ENCODE measurements at regions not wholly inside any gene's neighbourhood (a gene's known extent, or its start where the extent isn't known, plus 50 kb on each side); places are given as distances from the start of the nearest gene placed in this dataset.
"Not testable (repeated sequence)": the region's sequence is repeated elsewhere in the genome, so short reads cannot be mapped to it uniquely, and the experiment has no call there.

GRCh38 chr5:1583081-1583875 is 59.5 kb upstream of the LPCAT1 start:
- POLR2A ChIA-PET; CTCF ChIA-PET; H3K27ac ChIP-seq (ENCODE audit: low read length); H3K4me3 ChIP-seq (ENCODE audit: low read depth in 2 of 2, low read length in 2 of 2); ATAC-seq; H3K4me1 ChIP-seq (ENCODE audit: control insufficient read depth, insufficient read depth, low read length); DNase-seq (ENCODE audit: low read depth, low spot score); H3K36me3 ChIP-seq (ENCODE audit: control insufficient read depth, insufficient read depth, low read length); intact Hi-C loops (cut with micrococcal nuclease; ENCODE audit: unreplicated experiment); H3K27me3 ChIP-seq (ENCODE audit: control insufficient read depth, insufficient read depth, low read length); H3K9me3 ChIP-seq (ENCODE audit: control insufficient read depth, insufficient read depth, low read depth, low read length); in situ Hi-C loops (cut with HindIII; ENCODE audit: low pct_unique_long_range_greater_than_20kb, low sequenced_read_pairs): not testable (repeated sequence)
- TSS peak; percentile 14 for BruUV-seq (replicated peaks)

- BruUV-seq (replicated peaks); DNase-seq (ENCODE audit: low read depth, low spot score); H3K27me3 ChIP-seq (ENCODE audit: control insufficient read depth, insufficient read depth, low read length); H3K9me3 ChIP-seq (ENCODE audit: control insufficient read depth, insufficient read depth, low read depth, low read length); ATAC-seq; in situ Hi-C loops (cut with HindIII; ENCODE audit: low pct_unique_long_range_greater_than_20kb, low sequenced_read_pairs); intact Hi-C loops (cut with micrococcal nuclease; ENCODE audit: unreplicated experiment); H3K4me3 ChIP-seq (ENCODE audit: low read depth in 2 of 2, low read length in 2 of 2); H3K27ac ChIP-seq (ENCODE audit: low read length); CTCF ChIA-PET; H3K36me3 ChIP-seq (ENCODE audit: control insufficient read depth, insufficient read depth, low read length); POLR2A ChIA-PET; H3K4me1 ChIP-seq (ENCODE audit: control insufficient read depth, insufficient read depth, low read length): not testable (repeated sequence)
Observed at GRCh38 chr5:1579389-1579788, 55.6 kb upstream of the LPCAT1 start.

- H3K4me1 ChIP-seq (ENCODE audit: control insufficient read depth, insufficient read depth, low read length); H3K36me3 ChIP-seq (ENCODE audit: control insufficient read depth, insufficient read depth, low read length); in situ Hi-C loops (cut with HindIII; ENCODE audit: low pct_unique_long_range_greater_than_20kb, low sequenced_read_pairs); H3K27ac ChIP-seq (ENCODE audit: low read length); H3K27me3 ChIP-seq (ENCODE audit: control insufficient read depth, insufficient read depth, low read length); ATAC-seq; BruUV-seq (replicated peaks); DNase-seq (ENCODE audit: low read depth, low spot score); POLR2A ChIA-PET; intact Hi-C loops (cut with micrococcal nuclease; ENCODE audit: unreplicated experiment); H3K4me3 ChIP-seq (ENCODE audit: low read depth in 2 of 2, low read length in 2 of 2); H3K9me3 ChIP-seq (ENCODE audit: control insufficient read depth, insufficient read depth, low read depth, low read length); CTCF ChIA-PET: not testable (repeated sequence)
Observed at GRCh38 chr5:1576851-1577250, 53.1 kb upstream of the LPCAT1 start.

GRCh38 chr5:1575991-1576714 is 52.4 kb upstream of the LPCAT1 start:
- H3K27me3 ChIP-seq (ENCODE audit: control insufficient read depth, insufficient read depth, low read length); H3K4me3 ChIP-seq (ENCODE audit: low read depth in 2 of 2, low read length in 2 of 2); CTCF ChIA-PET; POLR2A ChIA-PET; BruUV-seq (replicated peaks); intact Hi-C loops (cut with micrococcal nuclease; ENCODE audit: unreplicated experiment); DNase-seq (ENCODE audit: low read depth, low spot score); H3K27ac ChIP-seq (ENCODE audit: low read length); H3K36me3 ChIP-seq (ENCODE audit: control insufficient read depth, insufficient read depth, low read length); H3K4me1 ChIP-seq (ENCODE audit: control insufficient read depth, insufficient read depth, low read length); H3K9me3 ChIP-seq (ENCODE audit: control insufficient read depth, insufficient read depth, low read depth, low read length); in situ Hi-C loops (cut with HindIII; ENCODE audit: low pct_unique_long_range_greater_than_20kb, low sequenced_read_pairs): not testable (repeated sequence)
- peak; percentile 48; the same call in 1 of the 2 replicates for ATAC-seq

GRCh38 chr5:1575491-1575890 is 51.7 kb upstream of the LPCAT1 start:
- POLR2A ChIA-PET; intact Hi-C loops (cut with micrococcal nuclease; ENCODE audit: unreplicated experiment); CTCF ChIA-PET; H3K4me1 ChIP-seq (ENCODE audit: control insufficient read depth, insufficient read depth, low read length); H3K27ac ChIP-seq (ENCODE audit: low read length); in situ Hi-C loops (cut with HindIII; ENCODE audit: low pct_unique_long_range_greater_than_20kb, low sequenced_read_pairs); H3K27me3 ChIP-seq (ENCODE audit: control insufficient read depth, insufficient read depth, low read length); H3K9me3 ChIP-seq (ENCODE audit: control insufficient read depth, insufficient read depth, low read depth, low read length); H3K36me3 ChIP-seq (ENCODE audit: control insufficient read depth, insufficient read depth, low read length); H3K4me3 ChIP-seq (ENCODE audit: low read depth in 2 of 2, low read length in 2 of 2); BruUV-seq (replicated peaks); DNase-seq (ENCODE audit: low read depth, low spot score); ATAC-seq: not testable (repeated sequence)

- intact Hi-C loops (cut with micrococcal nuclease; ENCODE audit: unreplicated experiment); H3K27me3 ChIP-seq (ENCODE audit: control insufficient read depth, insufficient read depth, low read length); H3K36me3 ChIP-seq (ENCODE audit: control insufficient read depth, insufficient read depth, low read length); H3K9me3 ChIP-seq (ENCODE audit: control insufficient read depth, insufficient read depth, low read depth, low read length); DNase-seq (ENCODE audit: low read depth, low spot score); in situ Hi-C loops (cut with HindIII; ENCODE audit: low pct_unique_long_range_greater_than_20kb, low sequenced_read_pairs); CTCF ChIA-PET; H3K4me3 ChIP-seq (ENCODE audit: low read depth in 2 of 2, low read length in 2 of 2); H3K27ac ChIP-seq (ENCODE audit: low read length); BruUV-seq (replicated peaks); POLR2A ChIA-PET; ATAC-seq; H3K4me1 ChIP-seq (ENCODE audit: control insufficient read depth, insufficient read depth, low read length): not testable (repeated sequence)
Observed at GRCh38 chr5:1574023-1574318, 50.2 kb upstream of the LPCAT1 start.

GRCh38 chr5:1573217-1574022 is 49.7 kb upstream of the LPCAT1 start:
- H3K36me3 ChIP-seq (ENCODE audit: control insufficient read depth, insufficient read depth, low read length); ATAC-seq; H3K4me1 ChIP-seq (ENCODE audit: control insufficient read depth, insufficient read depth, low read length); intact Hi-C loops (cut with micrococcal nuclease; ENCODE audit: unreplicated experiment); in situ Hi-C loops (cut with HindIII; ENCODE audit: low pct_unique_long_range_greater_than_20kb, low sequenced_read_pairs); H3K9me3 ChIP-seq (ENCODE audit: control insufficient read depth, insufficient read depth, low read depth, low read length); H3K4me3 ChIP-seq (ENCODE audit: low read depth in 2 of 2, low read length in 2 of 2); DNase-seq (ENCODE audit: low read depth, low spot score); CTCF ChIA-PET; POLR2A ChIA-PET; BruUV-seq (replicated peaks); H3K27me3 ChIP-seq (ENCODE audit: control insufficient read depth, insufficient read depth, low read length); H3K27ac ChIP-seq (ENCODE audit: low read length): not testable (repeated sequence)

All from Panc1 (cell line).